Muscle of leg (tissue), 3 donors: ENCODE measurements at regions not wholly inside any gene's neighbourhood (a gene's known extent, or its start where the extent isn't known, plus 50 kb on each side); places are given as distances from the start of the nearest gene placed in this dataset.

Experiments
- DNase-seq: peaks from one replicate; pipeline ENCODE4 v3.0.0; 2013
- H3K27ac ChIP-seq: one replicate; pipeline ENCODE4 v1.5.1; 2013; ENCODE audit warnings: mild to moderate bottlenecking, low read length, control low read depth
- H3K27me3 ChIP-seq: one replicate; pipeline ENCODE4 v1.6.1; 2013; ENCODE audit warnings: low read length; ENCODE audit not compliant: control insufficient read depth, insufficient read depth
- H3K36me3 ChIP-seq: one replicate; pipeline ENCODE4 v1.6.1; 2013; ENCODE audit warnings: low read length; ENCODE audit not compliant: control insufficient read depth, insufficient read depth
- H3K4me1 ChIP-seq: one replicate; pipeline ENCODE4 v1.6.1; 2013; ENCODE audit warnings: low read length; ENCODE audit not compliant: control insufficient read depth, insufficient read depth
- H3K4me3 ChIP-seq: one replicate; pipeline ENCODE4 v1.5.1; 2013; ENCODE audit warnings: low read length, control low read depth
- H3K9me3 ChIP-seq: replicated peaks from 2 replicates; pipeline ENCODE4 v1.6.1; 2013; ENCODE audit warnings: low read depth, low read length; ENCODE audit not compliant: control insufficient read depth
- WGBS: methylation state at CpG from one replicate; pipeline ENCODE4 v1.1.5; 2013; ENCODE audit warnings: missing lambda C conversion rate; ENCODE audit not compliant: insufficient coverage; 5-methylcytosine and 5-hydroxymethylcytosine counted together

DNA sequence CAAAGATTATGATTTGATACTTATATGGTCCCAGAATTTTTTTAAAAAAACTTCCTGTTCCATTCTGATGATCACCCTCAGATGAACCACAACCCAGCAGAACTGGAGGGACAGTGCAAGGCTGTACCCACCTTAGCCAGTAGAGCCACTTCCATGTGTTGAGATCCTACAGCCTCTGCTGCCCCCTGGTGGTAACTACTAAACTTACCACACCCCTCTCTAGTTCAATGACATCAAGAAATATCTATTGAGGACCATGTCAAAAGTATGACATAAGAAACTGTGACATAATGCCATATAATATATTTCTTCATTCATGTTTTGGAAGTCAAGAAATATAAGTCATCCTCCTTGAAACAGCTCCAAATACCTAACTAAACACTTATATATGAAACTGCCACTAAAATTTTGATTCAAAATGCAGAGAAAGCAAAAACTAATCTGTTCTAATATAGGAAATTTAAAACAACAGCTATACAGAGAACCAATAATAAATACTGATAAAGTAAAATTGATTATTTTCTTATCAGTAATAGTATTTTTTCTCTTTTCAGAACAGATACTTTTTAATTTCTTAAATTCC is 412.6 kb downstream of the KCTD12 start:
- Histone ChIP-seq H3K36me3 (no peaks in the 10 kb centered on the region), H3K9me3 (peaks cover 3% of the 10 kb centered on the region), H3K4me3 (no peak overlapping the region), H3K27me3 (no peaks in the 10 kb centered on the region), H3K4me1 (no peaks in the 10 kb centered on the region), H3K27ac (no peak overlapping the region)
- DNase-seq, result peak; percentile 80

GRCh38 chr13:76472916-76473315 is 413.3 kb downstream of the KCTD12 start:
- DNase-seq, result no peak
- Histone ChIP-seq H3K27ac (no peak overlapping the region), H3K27me3 (no peaks in the 10 kb centered on the region), H3K4me1 (no peaks in the 10 kb centered on the region), H3K4me3 (no peak overlapping the region), H3K36me3 (no peaks in the 10 kb centered on the region), H3K9me3 (peaks cover 3% of the 10 kb centered on the region)
- WGBS, result no CpG with 5 or more reads among the region's 2 CpGs

DNA sequence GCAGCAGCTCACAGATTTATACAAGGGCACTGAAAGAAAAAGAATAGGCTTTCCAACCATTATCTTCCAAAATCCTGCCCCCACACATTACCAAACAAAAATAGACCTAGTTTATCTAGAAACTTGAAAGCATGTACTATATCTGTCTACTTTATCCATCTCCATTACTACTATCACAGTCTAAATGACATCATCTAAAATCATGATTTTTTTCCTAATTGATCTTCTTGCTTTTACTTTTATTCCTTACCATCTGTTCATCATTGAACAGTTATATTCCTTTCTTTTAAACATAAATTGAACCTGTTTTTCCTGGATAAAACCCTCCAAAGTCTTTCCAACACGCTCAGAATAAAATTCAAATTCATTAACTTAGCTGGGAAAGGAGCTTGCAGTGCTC is 414.7 kb downstream of the KCTD12 start:
- H3K27me3 ChIP-seq, result no peaks in the 10 kb centered on the region
- WGBS, result no CpG with 5 or more reads among the region's 1 CpG
- H3K4me1 ChIP-seq, result no peaks in the 10 kb centered on the region
- H3K4me3 ChIP-seq, result no peak overlapping the region
- H3K36me3 ChIP-seq, result no peaks in the 10 kb centered on the region
- no peak overlapping the region for H3K27ac ChIP-seq
- peak; percentile 45 for DNase-seq
- peaks cover 3% of the 10 kb centered on the region for H3K9me3 ChIP-seq

DNA sequence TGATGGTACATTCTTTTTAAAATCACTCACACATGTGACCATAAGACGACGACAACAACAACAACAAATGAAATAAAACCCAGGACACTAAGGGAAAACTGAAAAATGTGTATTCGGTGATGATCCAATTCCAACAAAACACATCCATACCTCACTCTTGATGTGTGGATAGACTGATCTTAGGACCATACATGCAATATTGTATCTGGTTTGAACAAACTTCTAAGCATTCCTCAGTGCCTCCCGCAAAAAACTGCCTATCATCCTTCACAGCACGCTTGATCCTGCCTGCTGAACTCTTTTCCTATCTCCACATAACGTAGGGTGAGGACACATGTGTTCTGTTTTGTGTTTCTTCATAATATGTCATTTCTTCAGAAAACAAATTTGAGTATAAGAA is 415.2 kb downstream of the KCTD12 start:
- H3K36me3 ChIP-seq, result no peaks in the 10 kb centered on the region
- H3K27me3 ChIP-seq, result no peaks in the 10 kb centered on the region
- no peaks in the 10 kb centered on the region for H3K4me1 ChIP-seq
- H3K9me3 ChIP-seq, result peaks cover 3% of the 10 kb centered on the region
- H3K27ac ChIP-seq, result no peak overlapping the region
- no peak overlapping the region for H3K4me3 ChIP-seq
- DNase-seq, result no peak
- WGBS, result no CpG with 5 or more reads among the region's 6 CpGs

- Histone ChIP-seq H3K27ac (no peak overlapping the region), H3K27me3 (no peaks in the 10 kb centered on the region), H3K9me3 (no peaks in the 10 kb centered on the region), H3K4me1 (peaks cover 2% of the 10 kb centered on the region), H3K36me3 (no peaks in the 10 kb centered on the region), H3K4me3 (no peak overlapping the region)
- DNase-seq, result peak; percentile 57
- no CpG with 5 or more reads among the region's 1 CpG for WGBS
These were observed 420.2 kb downstream of the KCTD12 start for GRCh38 chr13:76466043-76466442.

GRCh38 chr13:76463314-76463713 is 422.9 kb downstream of the KCTD12 start:
- peaks cover 2% of the 10 kb centered on the region for H3K4me1 ChIP-seq
- no peaks in the 10 kb centered on the region for H3K27me3 ChIP-seq
- no peak for DNase-seq
- no peaks in the 10 kb centered on the region for H3K9me3 ChIP-seq
- H3K27ac ChIP-seq, result no peak overlapping the region
- H3K36me3 ChIP-seq, result no peaks in the 10 kb centered on the region
- WGBS, result 100% methylated on average over 1 of the region's 2 CpGs
- H3K4me3 ChIP-seq, result no peak overlapping the region

DNA sequence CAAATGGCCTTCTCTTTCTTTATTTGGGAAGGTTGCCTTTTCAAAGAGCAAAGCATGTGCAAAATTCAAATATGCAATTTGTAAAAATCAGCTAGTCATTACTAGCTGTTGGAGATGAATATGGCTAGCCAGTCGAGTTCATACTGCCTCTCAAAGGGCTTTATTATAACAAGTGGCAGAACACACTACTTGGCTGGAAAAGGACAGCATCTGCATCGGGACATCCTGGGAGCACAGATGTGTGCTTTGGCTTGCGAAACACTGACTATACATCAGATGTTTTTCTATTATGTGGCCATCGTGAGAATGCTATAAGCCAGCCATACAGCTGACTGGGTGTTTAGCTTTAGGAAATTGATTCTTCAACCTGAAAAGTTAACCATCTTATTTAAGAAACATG is 424.2 kb downstream of the KCTD12 start:
- no peaks in the 10 kb centered on the region for H3K27me3 ChIP-seq
- 0% methylated on average over 1 of the region's 4 CpGs for WGBS
- H3K9me3 ChIP-seq, result no peaks in the 10 kb centered on the region
- peak overlapping the region; percentile 60 for H3K27ac ChIP-seq
- peak; percentile 97 for DNase-seq
- no peaks in the 10 kb centered on the region for H3K36me3 ChIP-seq
- H3K4me1 ChIP-seq, result peaks cover 2% of the 10 kb centered on the region
- H3K4me3 ChIP-seq, result no peak overlapping the region

GRCh38 chr13:76461484-76461883 is 424.7 kb downstream of the KCTD12 start:
- no peaks in the 10 kb centered on the region for H3K9me3 ChIP-seq
- no peaks in the 10 kb centered on the region for H3K27me3 ChIP-seq
- DNase-seq, result no peak
- no CpG with 5 or more reads among the region's 1 CpG for WGBS
- H3K4me1 ChIP-seq, result peaks cover 2% of the 10 kb centered on the region
- no peak overlapping the region for H3K27ac ChIP-seq
- H3K4me3 ChIP-seq, result no peak overlapping the region
- H3K36me3 ChIP-seq, result no peaks in the 10 kb centered on the region

- Histone ChIP-seq H3K4me3 (no peak overlapping the region), H3K27ac (no peak overlapping the region), H3K36me3 (no peaks in the 10 kb centered on the region), H3K4me1 (peaks cover 2% of the 10 kb centered on the region), H3K9me3 (no peaks in the 10 kb centered on the region), H3K27me3 (no peaks in the 10 kb centered on the region)
- DNase-seq, result peak; percentile 83
- WGBS, result 23% methylated on average over 2 of the region's 4 CpGs
These were observed 426.3 kb downstream of the KCTD12 start for GRCh38 chr13:76459863-76460262.

GRCh38 chr13:76455960-76456359 is 430.2 kb downstream of the KCTD12 start:
- Histone ChIP-seq H3K4me3 (no peak overlapping the region), H3K27me3 (no peaks in the 10 kb centered on the region), H3K36me3 (no peaks in the 10 kb centered on the region), H3K27ac (no peak overlapping the region), H3K9me3 (peaks cover 3% of the 10 kb centered on the region), H3K4me1 (no peaks in the 10 kb centered on the region)
- peak; percentile 48 for DNase-seq
- WGBS, result no CpG with 5 or more reads among the region's 1 CpG

DNA sequence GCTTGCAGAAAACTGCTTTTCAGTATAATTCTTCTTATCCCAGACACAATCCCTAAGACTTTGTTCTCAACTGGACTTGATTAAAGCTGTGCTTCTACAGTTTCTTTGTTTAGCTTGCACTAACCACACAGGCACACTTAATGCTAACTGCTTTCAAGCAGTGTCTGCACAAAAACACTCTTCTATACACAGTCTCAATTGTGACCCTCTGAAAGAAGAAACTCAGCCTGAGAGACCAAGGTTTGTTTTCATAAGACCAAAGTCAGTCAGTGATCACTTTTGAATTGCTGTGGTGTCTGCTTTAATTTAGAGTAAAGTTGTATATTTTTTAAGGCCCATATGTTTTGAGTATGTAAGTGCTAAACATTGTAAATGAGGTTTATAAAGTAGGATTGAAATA is 431.2 kb downstream of the KCTD12 start:
- H3K4me1 ChIP-seq, result no peaks in the 10 kb centered on the region
- no peak overlapping the region for H3K4me3 ChIP-seq
- no peaks in the 10 kb centered on the region for H3K27me3 ChIP-seq
- no peaks in the 10 kb centered on the region for H3K36me3 ChIP-seq
- no peak overlapping the region for H3K27ac ChIP-seq
- no peak for DNase-seq
- H3K9me3 ChIP-seq, result peaks cover 3% of the 10 kb centered on the region
